ENCODE measurements at regions not wholly inside any gene's neighbourhood (a gene's known extent, or its start where the extent isn't known, plus 50 kb on each side); places are given as distances from the start of the nearest gene placed in this dataset.

DNA sequence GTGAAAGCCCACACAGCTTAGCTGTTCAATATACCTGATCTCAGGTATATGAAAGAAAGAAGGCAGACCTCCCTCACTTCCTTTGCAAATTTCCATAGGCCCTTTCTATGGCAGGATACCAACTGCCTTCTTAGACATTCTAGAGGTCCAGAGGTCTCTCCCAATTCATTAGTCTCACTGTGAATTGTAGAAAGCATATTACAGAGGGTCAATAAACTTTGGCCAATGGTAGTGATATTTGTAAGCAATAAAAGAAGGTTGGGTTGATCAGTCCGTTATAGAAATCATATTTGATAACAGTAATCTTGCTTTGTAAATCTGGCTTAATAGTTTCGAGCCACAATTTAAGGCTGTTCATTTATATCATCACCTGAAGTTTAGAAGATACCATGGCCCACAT, 50.7 kb upstream of the ATP8B1 start:
- Histone ChIP-seq H3K9ac (replicated peaks; ENCODE audit: extremely low read depth, insufficient read depth, low read length) (no peak overlapping the region), H3K9me1 (replicated peaks; ENCODE audit: control insufficient read depth, extremely low read depth, insufficient read depth, low read length) (no peaks in the 10 kb centered on the region), H3K4me2 (ENCODE audit: insufficient read depth, low read length) (no peak overlapping the region), H3K27me3 (ENCODE audit: control insufficient read depth in 2 of 2, insufficient read depth in 2 of 2, low read length in 2 of 2) (no peaks in the 10 kb centered on the region), H3K27ac (ENCODE audit: insufficient read depth, low read depth, low read length) (no peak overlapping the region), H3K36me3 (ENCODE audit: control insufficient read depth in 2 of 2, extremely low read depth in 1 of 2, insufficient read depth in 2 of 2, low read length in 2 of 2) (no peaks in the 10 kb centered on the region), H3K4me3 (replicated peaks in 1 of 3; ENCODE audit: insufficient read depth in 1 of 3, low read depth in 1 of 3, low read length in 3 of 3) (no peak overlapping the region), H3K9me3 (replicated peaks; ENCODE audit: control insufficient read depth, insufficient read depth, low read length) (no peaks in the 10 kb centered on the region), H3K79me2 (ENCODE audit: control insufficient read depth, insufficient read depth, low read length) (no peaks in the 10 kb centered on the region), H3K4me1 (ENCODE audit: control insufficient read depth, extremely low read depth, insufficient read depth, low read length) (no peaks in the 10 kb centered on the region), H4K20me1 (replicated peaks; ENCODE audit: control insufficient read depth, extremely low read depth, insufficient read depth, low read length) (no peaks in the 10 kb centered on the region), H2AFZ (ENCODE audit: low read depth, low read length) (no peak overlapping the region)
- TF ChIP-seq POLR2AphosphoS5 (IDR thresholded peaks at IDR 0.05; ENCODE audit: insufficient read depth, low read depth, low read length) (no peak), EZH2 (IDR thresholded peaks at IDR 0.05; ENCODE audit: borderline replicate concordance, low read depth, low read length, severe bottlenecking) (no peak), FOS (IDR thresholded peaks at IDR 0.05; ENCODE audit: borderline replicate concordance, insufficient read depth, low read length) (no peak), JUN (IDR thresholded peaks at IDR 0.05; ENCODE audit: borderline replicate concordance, insufficient read depth, insufficient read length, low read depth) (no peak), CTCF (IDR thresholded peaks at IDR 0.05; ENCODE audit: extremely low read depth in 1 of 2, insufficient read depth in 1 of 2, low read depth in 1 of 2, low read length in 2 of 2) (no peak), POLR2A (IDR thresholded peaks at IDR 0.05; ENCODE audit: low read depth, low read length) (no peak)
- intact Hi-C loops (cut with micrococcal nuclease) = no loop called here
- dilution Hi-C loops (cut with MboI; ENCODE audit: extremely low pct_ligation_motif_present, low sequenced_read_pairs) = no loop called here
- no TSS peak for BruUV-seq (replicated peaks)
- no peak for DNase-seq (ENCODE audit: low read depth, low spot score)
- ChIA-PET CTCF (no interaction called here), POLR2A (no interaction called here)
- no peak for FAIRE-seq

- Histone ChIP-seq H3K9me1 (replicated peaks; ENCODE audit: control insufficient read depth, extremely low read depth, insufficient read depth, low read length) (no peaks in the 10 kb centered on the region), H3K9ac (replicated peaks; ENCODE audit: extremely low read depth, insufficient read depth, low read length) (no peak overlapping the region), H3K36me3 (ENCODE audit: control insufficient read depth in 2 of 2, extremely low read depth in 1 of 2, insufficient read depth in 2 of 2, low read length in 2 of 2) (no peaks in the 10 kb centered on the region), H3K27ac (ENCODE audit: insufficient read depth, low read depth, low read length) (no peak overlapping the region), H3K4me2 (ENCODE audit: insufficient read depth, low read length) (no peak overlapping the region), H3K79me2 (ENCODE audit: control insufficient read depth, insufficient read depth, low read length) (no peaks in the 10 kb centered on the region), H3K4me1 (ENCODE audit: control insufficient read depth, extremely low read depth, insufficient read depth, low read length) (no peaks in the 10 kb centered on the region), H3K9me3 (replicated peaks; ENCODE audit: control insufficient read depth, insufficient read depth, low read length) (no peaks in the 10 kb centered on the region), H3K4me3 (replicated peaks in 1 of 3; ENCODE audit: insufficient read depth in 1 of 3, low read depth in 1 of 3, low read length in 3 of 3) (no peak overlapping the region), H2AFZ (ENCODE audit: low read depth, low read length) (no peak overlapping the region), H4K20me1 (replicated peaks; ENCODE audit: control insufficient read depth, extremely low read depth, insufficient read depth, low read length) (no peaks in the 10 kb centered on the region), H3K27me3 (ENCODE audit: control insufficient read depth in 2 of 2, insufficient read depth in 2 of 2, low read length in 2 of 2) (no peaks in the 10 kb centered on the region)
- no peak for DNase-seq (ENCODE audit: low read depth, low spot score)
- ChIA-PET POLR2A (no interaction called here), CTCF (no interaction called here)
- TF ChIP-seq POLR2AphosphoS5 (IDR thresholded peaks at IDR 0.05; ENCODE audit: insufficient read depth, low read depth, low read length) = no peak
- TF ChIP-seq GATA2 (IDR thresholded peaks at IDR 0.05; ENCODE audit: insufficient read depth, insufficient read length, low read depth, low read length) = no peak
- intact Hi-C loops (cut with micrococcal nuclease) (no loop called here), dilution Hi-C loops (cut with MboI; ENCODE audit: extremely low pct_ligation_motif_present, low sequenced_read_pairs) (no loop called here)
- FAIRE-seq = no peak
- BruUV-seq (replicated peaks) = no TSS peak
These were observed 50.0 kb upstream of the ATP8B1 start for GRCh38 chr18:57853133-57853532.

All from endothelial cell of umbilical vein (primary cell).